ENCODE measurements at regions not wholly inside any gene's neighbourhood (a gene's known extent, or its start where the extent isn't known, plus 50 kb on each side); places are given as distances from the start of the nearest gene placed in this dataset.
A peak's percentile ranks its signal among the peaks of the same experiment; 100 is the strongest.

DNA sequence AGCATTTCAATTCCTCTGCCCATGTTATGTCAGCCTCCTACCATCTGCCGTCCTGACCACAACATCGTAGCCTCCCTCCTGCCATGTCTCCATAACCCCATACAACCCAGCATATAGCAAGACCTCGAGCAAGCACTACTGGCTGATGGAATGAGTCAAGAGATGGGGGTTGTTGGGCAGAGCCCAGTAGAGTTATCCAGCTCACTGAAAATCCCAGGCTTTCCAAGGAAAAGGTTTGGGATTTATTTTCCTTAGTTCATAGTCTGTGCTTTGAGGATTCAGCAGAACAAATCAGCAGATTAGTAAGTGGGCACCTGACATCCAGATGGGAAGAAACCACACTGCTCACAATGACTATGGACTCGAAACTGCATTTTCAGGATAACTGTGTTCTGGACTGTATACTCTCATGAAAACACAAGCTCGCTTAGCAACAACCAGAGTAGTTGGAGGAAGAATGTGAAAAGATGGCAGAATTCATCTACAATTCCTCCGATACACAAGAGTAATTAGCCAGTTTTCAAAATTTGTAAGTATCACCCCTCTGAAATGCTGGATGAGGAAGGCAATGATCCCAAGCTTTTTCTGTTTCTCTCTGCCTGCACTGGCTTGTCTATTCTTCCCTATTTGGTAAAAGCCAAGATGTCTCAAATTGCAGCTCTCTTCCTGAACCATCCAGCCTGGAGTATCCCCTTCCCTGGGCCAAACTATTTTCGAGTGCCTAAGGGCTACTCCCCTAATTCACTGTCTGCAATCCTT is 186.2 kb upstream of the TBL1X start:
- TF ChIP-seq CTCF (IDR thresholded peaks at IDR 0.05; ENCODE audit: insufficient read depth, missing control alignments) = no peak
- FAIRE-seq = peak; percentile 94
- no peak for DNase-seq (ENCODE audit: insufficient read length, low spot score)

DNA sequence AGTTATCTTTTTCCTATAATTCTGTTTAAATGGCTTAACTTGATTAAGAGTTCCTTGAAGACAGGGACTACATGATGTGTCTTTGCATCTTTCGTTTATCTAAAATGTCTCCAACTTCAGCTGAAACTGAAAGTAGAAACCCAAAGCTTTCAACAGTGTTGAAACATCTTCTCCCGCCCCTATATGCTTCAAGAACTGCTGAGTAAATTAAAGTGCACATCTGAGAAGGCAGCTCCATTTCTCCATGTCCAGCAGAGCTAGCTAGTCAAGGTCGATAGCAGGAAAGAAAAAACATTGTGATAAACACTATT is 185.7 kb upstream of the TBL1X start:
- TF ChIP-seq CTCF (IDR thresholded peaks at IDR 0.05; ENCODE audit: insufficient read depth, missing control alignments) = no peak
- no peak for FAIRE-seq
- no peak for DNase-seq (ENCODE audit: insufficient read length, low spot score)

- no peak for TF ChIP-seq CTCF (IDR thresholded peaks at IDR 0.05; ENCODE audit: insufficient read depth, missing control alignments)
- FAIRE-seq (no peak), DNase-seq (ENCODE audit: insufficient read length, low spot score) (no peak)
Measured at GRCh38 chrX:9280831-9281230, 184.0 kb upstream of the TBL1X start.

- FAIRE-seq = no peak
- DNase-seq (ENCODE audit: insufficient read length, low spot score) = no peak
- TF ChIP-seq CTCF (IDR thresholded peaks at IDR 0.05; ENCODE audit: insufficient read depth, missing control alignments) = no peak
Measured at GRCh38 chrX:9282325-9282724, 182.5 kb upstream of the TBL1X start.

- no peak for FAIRE-seq
- no peak for TF ChIP-seq CTCF (IDR thresholded peaks at IDR 0.05; ENCODE audit: insufficient read depth, missing control alignments)
- DNase-seq (ENCODE audit: insufficient read length, low spot score) = no peak
Measured at GRCh38 chrX:9285342-9285771, 179.5 kb upstream of the TBL1X start.

- FAIRE-seq (no peak), DNase-seq (ENCODE audit: insufficient read length, low spot score) (no peak)
- no peak for TF ChIP-seq CTCF (IDR thresholded peaks at IDR 0.05; ENCODE audit: insufficient read depth, missing control alignments)
Measured at GRCh38 chrX:9286234-9286633, 178.6 kb upstream of the TBL1X start.

- FAIRE-seq (no peak), DNase-seq (ENCODE audit: insufficient read length, low spot score) (no peak)
- no peak for TF ChIP-seq CTCF (IDR thresholded peaks at IDR 0.05; ENCODE audit: insufficient read depth, missing control alignments)
Measured at GRCh38 chrX:9291629-9292028, 173.2 kb upstream of the TBL1X start.
